Vagina (tissue), 2 donors: ENCODE measurements at regions not wholly inside any gene's neighbourhood (a gene's known extent, or its start where the extent isn't known, plus 50 kb on each side); places are given as distances from the start of the nearest gene placed in this dataset.

ENCODE experiments used
- DNase-seq, 2 donors: peaks; one replicate each; pipeline ENCODE4 v3.0.0-alpha.2; 2017; ENCODE audit errors: extremely low spot score in 2 of 2
- H3K27ac ChIP-seq: fragments of 200-600 bp; sonication (generic); one replicate; pipeline ENCODE4 v1.5.1; 2019
- H3K27me3 ChIP-seq: fragments of 200-600 bp; sonication (generic); one replicate; pipeline ENCODE4 v1.5.1; 2019
- H3K36me3 ChIP-seq, 2 donors: fragments of 200-600 bp; sonication (generic); one replicate each; pipeline ENCODE4 v1.5.1; 2017 to 2019
- H3K4me1 ChIP-seq: fragments of 200-600 bp; sonication (generic); one replicate; pipeline ENCODE4 v1.5.1; 2019
- H3K4me3 ChIP-seq, 2 donors: fragments of 200-600 bp; sonication (generic); 1 replicate in 1 of 2; 2 replicates in 1 of 2; pipeline ENCODE4 v1.5.1; 2016 to 2019
- H3K9me3 ChIP-seq: fragments of 200-600 bp; sonication (generic); one replicate; pipeline ENCODE4 v1.5.1; 2019
- CTCF ChIP-seq, 3 experiments: fragments of 450-650 bp in 2 of 3; fragments of 200-600 bp in 1 of 3; sonication (generic) in 1 of 3; IDR thresholded peaks; one replicate each; pipeline ENCODE4 v1.5.1; 2017 to 2019; ENCODE audit warnings: antibody characterized with exemption in 3 of 3, mild to moderate bottlenecking in 2 of 3, moderate library complexity in 2 of 3
- POLR2A ChIP-seq, 2 donors: fragments of 450-650 bp; IDR thresholded peaks; one replicate each; pipeline ENCODE4 v1.6.1; 2017; ENCODE audit warnings: antibody characterized with exemption in 2 of 2, mild to moderate bottlenecking in 2 of 2, moderate library complexity in 2 of 2
- POLR2AphosphoS5 ChIP-seq, 2 donors: sonication (generic); formaldehyde crosslinking; IDR thresholded peaks; one replicate each; pipeline ENCODE4 v1.9.0; 2017; ENCODE audit warnings: antibody characterized with exemption in 2 of 2, mild to moderate bottlenecking in 2 of 2, low read depth in 1 of 2; ENCODE audit not compliant: insufficient read depth in 1 of 2
- intact Hi-C: fragments of 100-400 bp; cut with DNase I; formaldehyde crosslinking; loops from one replicate; pipeline ENCODE4 v1.15.1; 2023

- no peak overlapping the region for H3K27ac ChIP-seq
- TF ChIP-seq POLR2A (IDR thresholded peaks at IDR 0.05) = no peak
- TF ChIP-seq CTCF (IDR thresholded peaks at IDR 0.05) = no peak
- TF ChIP-seq POLR2AphosphoS5 (IDR thresholded peaks at IDR 0.05; ENCODE audit: insufficient read depth in 1 of 2, low read depth in 1 of 2) = no peak
- H3K27me3 ChIP-seq = no peaks in the 10 kb centered on the region
- H3K4me1 ChIP-seq = no peaks in the 10 kb centered on the region
- H3K4me3 ChIP-seq = no peak overlapping the region
- H3K36me3 ChIP-seq = no peaks in the 10 kb centered on the region
- H3K9me3 ChIP-seq = no peaks in the 10 kb centered on the region
- no peak for DNase-seq
- intact Hi-C loops = no loop called here
Measured at GRCh38 chr6:120853489-120853888, 480.8 kb downstream of the TBC1D32 start.

DNA sequence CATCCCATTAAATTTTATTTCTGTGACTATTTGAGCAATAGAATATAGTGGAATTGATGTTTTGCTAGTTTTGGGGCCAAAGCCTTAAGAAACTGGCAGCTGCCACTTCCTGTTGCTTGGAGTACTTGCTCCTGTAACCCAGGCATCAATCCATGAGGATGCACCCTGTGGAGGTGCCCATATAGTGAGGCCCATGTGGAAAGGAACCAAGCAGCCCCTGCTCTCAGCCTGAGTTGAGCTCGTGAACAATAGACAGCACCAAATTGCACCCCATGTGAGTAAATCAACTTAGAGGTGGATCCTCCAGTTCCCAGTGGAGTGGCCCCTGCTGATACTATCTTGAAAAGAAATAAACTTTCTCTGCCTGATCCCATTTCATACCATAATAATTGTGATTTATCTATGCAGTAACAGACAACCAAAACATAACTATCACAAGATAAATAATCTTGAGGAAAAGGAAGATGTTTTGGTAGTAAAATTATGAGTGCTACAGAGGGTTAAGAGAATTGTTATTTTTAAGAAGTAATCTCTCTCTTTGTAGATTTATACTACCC lies 481.9 kb downstream of the TBC1D32 start:
- intact Hi-C loops = no loop called here
- Histone ChIP-seq H3K4me3 (no peak overlapping the region), H3K27me3 (no peaks in the 10 kb centered on the region), H3K9me3 (no peaks in the 10 kb centered on the region), H3K4me1 (no peaks in the 10 kb centered on the region), H3K27ac (no peak overlapping the region), H3K36me3 (no peaks in the 10 kb centered on the region)
- TF ChIP-seq POLR2AphosphoS5 (IDR thresholded peaks at IDR 0.05; ENCODE audit: insufficient read depth in 1 of 2, low read depth in 1 of 2) (no peak), CTCF (IDR thresholded peaks at IDR 0.05) (no peak), POLR2A (IDR thresholded peaks at IDR 0.05) (no peak)
- DNase-seq = no peak

- Histone ChIP-seq H3K27ac (no peak overlapping the region), H3K4me1 (no peaks in the 10 kb centered on the region), H3K36me3 (no peaks in the 10 kb centered on the region), H3K27me3 (no peaks in the 10 kb centered on the region), H3K4me3 (no peak overlapping the region), H3K9me3 (no peaks in the 10 kb centered on the region)
- no peak for TF ChIP-seq CTCF (IDR thresholded peaks at IDR 0.05)
- no peak for TF ChIP-seq POLR2AphosphoS5 (IDR thresholded peaks at IDR 0.05; ENCODE audit: insufficient read depth in 1 of 2, low read depth in 1 of 2)
- TF ChIP-seq POLR2A (IDR thresholded peaks at IDR 0.05) = no peak
- DNase-seq = no peak
- intact Hi-C loops = no loop called here
Measured at GRCh38 chr6:120826253-120826652, 508.0 kb downstream of the TBC1D32 start.

DNA sequence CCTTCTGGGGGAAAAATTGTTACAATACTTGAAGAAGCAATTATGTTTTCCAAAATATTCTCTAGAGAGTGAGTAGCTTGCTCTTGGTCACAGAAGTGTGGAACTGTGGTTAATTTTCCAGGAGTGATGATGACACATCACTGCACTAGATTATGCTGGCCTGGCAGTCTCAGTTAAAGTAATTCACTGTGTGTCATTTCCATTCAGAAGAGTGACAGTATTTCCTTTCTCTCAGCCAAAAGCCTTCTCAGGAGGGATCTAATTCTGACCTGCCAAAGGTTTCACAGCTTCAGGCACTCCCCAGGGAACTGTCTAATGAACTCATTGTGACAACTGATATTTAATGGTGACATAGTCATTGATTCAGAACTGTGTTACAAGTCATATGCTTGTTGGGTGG lies 517.5 kb downstream of the TBC1D32 start:
- Histone ChIP-seq H3K27me3 (no peaks in the 10 kb centered on the region), H3K36me3 (no peaks in the 10 kb centered on the region), H3K27ac (no peak overlapping the region), H3K4me1 (no peaks in the 10 kb centered on the region), H3K4me3 (no peak overlapping the region), H3K9me3 (no peaks in the 10 kb centered on the region)
- intact Hi-C loops = no loop called here
- DNase-seq = no peak
- TF ChIP-seq POLR2AphosphoS5 (IDR thresholded peaks at IDR 0.05; ENCODE audit: insufficient read depth in 1 of 2, low read depth in 1 of 2) (no peak), POLR2A (IDR thresholded peaks at IDR 0.05) (no peak), CTCF (IDR thresholded peaks at IDR 0.05) (no peak)

DNA sequence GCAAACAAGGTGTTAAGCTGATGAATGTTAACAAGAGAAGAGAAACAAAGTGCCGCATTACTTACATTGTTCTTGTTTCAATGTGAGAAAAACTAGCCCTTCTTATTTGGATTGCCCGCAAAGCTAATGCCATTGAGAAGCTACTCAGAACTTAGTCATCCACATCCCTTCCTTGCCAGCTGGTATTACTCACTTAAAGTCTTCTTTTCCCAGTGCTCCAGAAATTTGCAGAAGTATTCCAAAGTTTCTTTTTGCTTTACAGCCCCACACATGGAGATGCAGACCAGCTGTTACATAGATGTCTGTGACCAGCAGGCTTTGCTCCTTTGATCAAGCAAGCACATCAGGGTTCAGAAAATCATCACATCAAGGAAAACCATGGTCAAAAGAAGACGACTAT lies 529.0 kb downstream of the TBC1D32 start:
- intact Hi-C loops = no loop called here
- no peak for TF ChIP-seq POLR2AphosphoS5 (IDR thresholded peaks at IDR 0.05; ENCODE audit: insufficient read depth in 1 of 2, low read depth in 1 of 2)
- TF ChIP-seq POLR2A (IDR thresholded peaks at IDR 0.05) = no peak
- no peak for TF ChIP-seq CTCF (IDR thresholded peaks at IDR 0.05)
- no peak overlapping the region for H3K27ac ChIP-seq
- DNase-seq = no peak
- no peaks in the 10 kb centered on the region for H3K36me3 ChIP-seq
- H3K9me3 ChIP-seq = no peaks in the 10 kb centered on the region
- no peaks in the 10 kb centered on the region for H3K4me1 ChIP-seq
- no peaks in the 10 kb centered on the region for H3K27me3 ChIP-seq
- H3K4me3 ChIP-seq = no peak overlapping the region
